ENCODE measurements at regions not wholly inside any gene's neighbourhood (a gene's known extent, or its start where the extent isn't known, plus 50 kb on each side); places are given as distances from the start of the nearest gene placed in this dataset.
"Not testable (repeated sequence)": the region's sequence is repeated elsewhere in the genome, so short reads cannot be mapped to it uniquely, and the experiment has no call there.

GRCh38 chr1:121443001-121443540 is 258.3 kb downstream of the SRGAP2C start:
- DNase-seq = no peak

GRCh38 chr1:121444096-121444495 is 259.3 kb downstream of the SRGAP2C start:
- DNase-seq = no peak

- DNase-seq = no peak
Observed at GRCh38 chr1:121445679-121446078, 260.9 kb downstream of the SRGAP2C start.

- not testable (repeated sequence) for DNase-seq
Observed at GRCh38 chr1:121447280-121447923, 262.6 kb downstream of the SRGAP2C start.

GRCh38 chr1:121448064-121448463 is 263.3 kb downstream of the SRGAP2C start:
- not testable (repeated sequence) for DNase-seq

- DNase-seq = no peak
Observed at GRCh38 chr1:121448851-121449250, 264.1 kb downstream of the SRGAP2C start.

- no peak for DNase-seq
Observed at GRCh38 chr1:121452484-121452883, 267.7 kb downstream of the SRGAP2C start.

- no peak for DNase-seq
Observed at GRCh38 chr1:121458291-121459048, 273.7 kb downstream of the SRGAP2C start.

- DNase-seq = no peak
Observed at GRCh38 chr1:121459235-121459634, 274.5 kb downstream of the SRGAP2C start.

GRCh38 chr1:121469395-121469794 is 284.6 kb downstream of the SRGAP2C start:
- not testable (repeated sequence) for DNase-seq

GRCh38 chr1:121470401-121470800 is 285.6 kb downstream of the SRGAP2C start:
- not testable (repeated sequence) for DNase-seq

GRCh38 chr1:121471523-121471922 is 286.7 kb downstream of the SRGAP2C start:
- DNase-seq = no peak

GRCh38 chr1:121472017-121472416 is 287.2 kb downstream of the SRGAP2C start:
- DNase-seq = no peak

GRCh38 chr1:121483234-121483633 is 298.5 kb downstream of the SRGAP2C start:
- no peak for DNase-seq

GRCh38 chr1:121483961-121484424 is 299.2 kb downstream of the SRGAP2C start:
- peak in 4 of 58 donors; percentile 0 to 34 (median 2) for DNase-seq

GRCh38 chr1:121494796-121495195 is 310.0 kb downstream of the SRGAP2C start:
- DNase-seq = not testable (repeated sequence)

GRCh38 chr1:121511455-121511854 is 326.7 kb downstream of the SRGAP2C start:
- DNase-seq = peak in 2 of 58 donors; percentile 1

- not testable (repeated sequence) for DNase-seq
Observed at GRCh38 chr1:121511876-121512275, 327.1 kb downstream of the SRGAP2C start.

- no peak for DNase-seq
Observed at GRCh38 chr1:121515235-121515634, 330.5 kb downstream of the SRGAP2C start.

- DNase-seq = peak in 2 of 58 donors; percentile 3 to 6
Observed at GRCh38 chr1:121516234-121516967, 331.6 kb downstream of the SRGAP2C start.

- DNase-seq = no peak
Observed at GRCh38 chr1:121517586-121518230, 332.9 kb downstream of the SRGAP2C start.
